ENCODE measurements at regions not wholly inside any gene's neighbourhood (a gene's known extent, or its start where the extent isn't known, plus 50 kb on each side); places are given as distances from the start of the nearest gene placed in this dataset.

- intact Hi-C loops (cut with DNase I): no loop called here
- DNase-seq (ENCODE audit: low spot score): no peak
Measured at GRCh38 chr2:121858847-121859246, 103.4 kb downstream of the TSN start.

- intact Hi-C loops (cut with DNase I): loop anchor here in 1 of 2 donors (5.0 kb wide), 1 partner anchor 683 kb away; no protein-coding TSS in a partner anchor
- no peak for DNase-seq (ENCODE audit: low spot score)
Measured at GRCh38 chr2:121860033-121860757, 104.7 kb downstream of the TSN start.

- DNase-seq (ENCODE audit: low spot score): no peak
- intact Hi-C loops (cut with DNase I): loop anchor here in 1 of 2 donors (5.0 kb wide), 1 partner anchor 683 kb away; no protein-coding TSS in a partner anchor
Measured at GRCh38 chr2:121860758-121861227, 105.3 kb downstream of the TSN start.

- DNase-seq (ENCODE audit: low spot score): no peak
- intact Hi-C loops (cut with DNase I): loop anchor here in 1 of 2 donors (5.0 kb wide), 1 partner anchor 685 kb away; no protein-coding TSS in a partner anchor
Measured at GRCh38 chr2:121862286-121862685, 106.8 kb downstream of the TSN start.

- no peak for DNase-seq (ENCODE audit: low spot score)
- intact Hi-C loops (cut with DNase I): no loop called here
Measured at GRCh38 chr2:121865914-121866313, 110.5 kb downstream of the TSN start.

GRCh38 chr2:121866789-121867188, 111.3 kb downstream of the TSN start:
- intact Hi-C loops (cut with DNase I): no loop called here
- DNase-seq (ENCODE audit: low spot score): no peak

GRCh38 chr2:121868652-121869051, 113.2 kb downstream of the TSN start:
- DNase-seq (ENCODE audit: low spot score): no peak
- intact Hi-C loops (cut with DNase I): no loop called here

GRCh38 chr2:121869363-121869762, 113.9 kb downstream of the TSN start:
- intact Hi-C loops (cut with DNase I): no loop called here
- no peak for DNase-seq (ENCODE audit: low spot score)

GRCh38 chr2:121869873-121870272, 114.4 kb downstream of the TSN start:
- intact Hi-C loops (cut with DNase I): loop anchor here in 1 of 2 donors (5.0 kb wide), 1 partner anchor 1588 kb away; no protein-coding TSS in a partner anchor
- no peak for DNase-seq (ENCODE audit: low spot score)

- no peak for DNase-seq (ENCODE audit: low spot score)
- intact Hi-C loops (cut with DNase I): loop anchor here in 1 of 2 donors (5.0 kb wide), 1 partner anchor 1590 kb away; no protein-coding TSS in a partner anchor
Measured at GRCh38 chr2:121872651-121873050, 117.2 kb downstream of the TSN start.

GRCh38 chr2:121873864-121874263, 118.4 kb downstream of the TSN start:
- intact Hi-C loops (cut with DNase I): loop anchor here in 1 of 2 donors (5.0 kb wide), 1 partner anchor 1592 kb away; no protein-coding TSS in a partner anchor
- no peak for DNase-seq (ENCODE audit: low spot score)

GRCh38 chr2:121875585-121876185, 120.2 kb downstream of the TSN start:
- intact Hi-C loops (cut with DNase I): no loop called here
- DNase-seq (ENCODE audit: low spot score): no peak

GRCh38 chr2:121877366-121877765, 121.9 kb downstream of the TSN start:
- intact Hi-C loops (cut with DNase I): no loop called here

GRCh38 chr2:121880283-121880682, 124.8 kb downstream of the TSN start:
- intact Hi-C loops (cut with DNase I): no loop called here
- DNase-seq (ENCODE audit: low spot score): no peak

More at GRCh38 chr2:121877366-121877765, 121.9 kb downstream of the TSN start:
- DNase-seq (ENCODE audit: low spot score): no peak

- no peak for DNase-seq (ENCODE audit: low spot score)
- intact Hi-C loops (cut with DNase I): no loop called here
Measured at GRCh38 chr2:121881038-121881437, 125.6 kb downstream of the TSN start.

- intact Hi-C loops (cut with DNase I): no loop called here
- no peak for DNase-seq (ENCODE audit: low spot score)
Measured at GRCh38 chr2:121881950-121882349, 126.5 kb downstream of the TSN start.

GRCh38 chr2:121884078-121884477, 128.6 kb downstream of the TSN start:
- intact Hi-C loops (cut with DNase I): no loop called here
- no peak for DNase-seq (ENCODE audit: low spot score)

- DNase-seq (ENCODE audit: low spot score): no peak
- intact Hi-C loops (cut with DNase I): no loop called here
Measured at GRCh38 chr2:121884511-121884921, 129.1 kb downstream of the TSN start.

GRCh38 chr2:121886059-121886458, 130.6 kb downstream of the TSN start:
- intact Hi-C loops (cut with DNase I): no loop called here
- DNase-seq (ENCODE audit: low spot score): no peak

GRCh38 chr2:121887513-121888188, 132.2 kb downstream of the TSN start:
- intact Hi-C loops (cut with DNase I): no loop called here
- no peak for DNase-seq (ENCODE audit: low spot score)

Data from posterior vena cava (tissue), 2 donors.